GM23338 (cell line): ENCODE measurements at regions not wholly inside any gene's neighbourhood (a gene's known extent, or its start where the extent isn't known, plus 50 kb on each side); places are given as distances from the start of the nearest gene placed in this dataset.
"Not testable (repeated sequence)": the region's sequence is repeated elsewhere in the genome, so short reads cannot be mapped to it uniquely, and the experiment has no call there.

ENCODE experiments used
- EZH2 ChIP-seq: fragments of 200-600 bp; sonication (generic); IDR thresholded peaks from one replicate; pipeline ENCODE4 v1.8.0; 2017; ENCODE audit warnings: antibody characterized with exemption, mild to moderate bottlenecking, low read depth; ENCODE audit not compliant: unreplicated experiment
- EZH2phosphoT487 ChIP-seq: fragments of 200-600 bp; sonication (generic); IDR thresholded peaks from one replicate; pipeline ENCODE4 v1.8.1; 2018; ENCODE audit warnings: antibody characterized with exemption; ENCODE audit not compliant: unreplicated experiment
- REST ChIP-seq: IDR thresholded peaks from one replicate; pipeline ENCODE4 v1.6.1; 2018; ENCODE audit warnings: antibody characterized with exemption; ENCODE audit not compliant: unreplicated experiment
- STAT1 ChIP-seq: IDR thresholded peaks from one replicate; pipeline ENCODE4 v1.6.1; 2016; ENCODE audit warnings: antibody characterized with exemption; ENCODE audit not compliant: unreplicated experiment
- ZNF114 ChIP-seq: fragments of 250-450 bp; sonication (Bioruptor Pico); IDR thresholded peaks from 2 replicates; pipeline ENCODE4 v1.5.0; 2020; ENCODE audit warnings: mild to moderate bottlenecking, moderate library complexity
- TF ChIP-seq, protein P1 (sequence below), 2 experiments: fragments of 200-600 bp in 1 of 2; sonication (generic) in 1 of 2; conservative IDR thresholded peaks; 2 replicates each; pipeline versions ENCODE4 v1.5.1 to v1.6.1; 2016 to 2017; ENCODE audit warnings: antibody characterized with exemption in 2 of 2, low read depth in 2 of 2, mild to moderate bottlenecking in 2 of 2, moderate library complexity in 1 of 2

- TF ChIP-seq, protein P1, sequence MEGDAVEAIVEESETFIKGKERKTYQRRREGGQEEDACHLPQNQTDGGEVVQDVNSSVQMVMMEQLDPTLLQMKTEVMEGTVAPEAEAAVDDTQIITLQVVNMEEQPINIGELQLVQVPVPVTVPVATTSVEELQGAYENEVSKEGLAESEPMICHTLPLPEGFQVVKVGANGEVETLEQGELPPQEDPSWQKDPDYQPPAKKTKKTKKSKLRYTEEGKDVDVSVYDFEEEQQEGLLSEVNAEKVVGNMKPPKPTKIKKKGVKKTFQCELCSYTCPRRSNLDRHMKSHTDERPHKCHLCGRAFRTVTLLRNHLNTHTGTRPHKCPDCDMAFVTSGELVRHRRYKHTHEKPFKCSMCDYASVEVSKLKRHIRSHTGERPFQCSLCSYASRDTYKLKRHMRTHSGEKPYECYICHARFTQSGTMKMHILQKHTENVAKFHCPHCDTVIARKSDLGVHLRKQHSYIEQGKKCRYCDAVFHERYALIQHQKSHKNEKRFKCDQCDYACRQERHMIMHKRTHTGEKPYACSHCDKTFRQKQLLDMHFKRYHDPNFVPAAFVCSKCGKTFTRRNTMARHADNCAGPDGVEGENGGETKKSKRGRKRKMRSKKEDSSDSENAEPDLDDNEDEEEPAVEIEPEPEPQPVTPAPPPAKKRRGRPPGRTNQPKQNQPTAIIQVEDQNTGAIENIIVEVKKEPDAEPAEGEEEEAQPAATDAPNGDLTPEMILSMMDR (conservative IDR thresholded peaks at IDR 0.05; ENCODE audit: low read depth in 2 of 2): not testable (repeated sequence)
- not testable (repeated sequence) for TF ChIP-seq EZH2phosphoT487; EZH2; STAT1; REST; ZNF114 (CRISPR knock-in tag)
These were observed 299.5 kb downstream of the ANAPC1 start for GRCh38 chr2:111584540-111584939.
